Neuronal stem cell (in vitro differentiated cells): ENCODE measurements at regions not wholly inside any gene's neighbourhood (a gene's known extent, or its start where the extent isn't known, plus 50 kb on each side); places are given as distances from the start of the nearest gene placed in this dataset.

Source experiments
- DNase-seq: peaks from one replicate; pipeline ENCODE4 v3.0.0-alpha.2; 2013; ENCODE audit warnings: low spot score
- H2AFZ ChIP-seq: one replicate; pipeline ENCODE4 v1.6.1; 2013; ENCODE audit warnings: mild to moderate bottlenecking, low read length, inconsistent platforms
- H2AK5ac ChIP-seq: 2 replicates; pipeline ENCODE4 v1.6.1; 2013; ENCODE audit warnings: low read depth, mild to moderate bottlenecking, inconsistent platforms, low read length, moderate library complexity, mixed read lengths
- H2BK120ac ChIP-seq: 2 replicates; pipeline ENCODE4 v1.6.1; 2013; ENCODE audit warnings: low read depth, mild to moderate bottlenecking, inconsistent platforms, low read length, moderate library complexity, mixed read lengths
- H2BK12ac ChIP-seq: one replicate; pipeline ENCODE4 v1.6.1; 2013; ENCODE audit warnings: low read length, inconsistent platforms
- H2BK15ac ChIP-seq: 2 replicates; pipeline ENCODE4 v1.6.1; 2013; ENCODE audit warnings: mild to moderate bottlenecking, low read length, inconsistent platforms, mixed read lengths
- H2BK5ac ChIP-seq: one replicate; pipeline ENCODE4 v1.6.1; 2013; ENCODE audit warnings: inconsistent platforms, mild to moderate bottlenecking, low read length, moderate library complexity
- H3K14ac ChIP-seq: one replicate; pipeline ENCODE4 v1.6.1; 2013; ENCODE audit warnings: low read length, inconsistent platforms
- H3K18ac ChIP-seq: 2 replicates; pipeline ENCODE4 v1.6.1; 2013; ENCODE audit warnings: low read length, inconsistent platforms
- H3K23ac ChIP-seq: 2 replicates; pipeline ENCODE4 v1.6.1; 2013; ENCODE audit warnings: low read depth, mild to moderate bottlenecking, mixed read lengths, low read length, inconsistent platforms; ENCODE audit not compliant: poor library complexity
- H3K27ac ChIP-seq: replicated peaks from 3 replicates; pipeline ENCODE4 v1.5.1; 2013; ENCODE audit warnings: low read length, inconsistent platforms
- H3K27me3 ChIP-seq, 3 experiments: 2 replicates each; pipeline ENCODE4 v1.6.1; 2013; ENCODE audit warnings: low read length in 3 of 3, mild to moderate bottlenecking in 2 of 3, inconsistent platforms in 1 of 3, low read depth in 1 of 3, mixed read lengths in 1 of 3, moderate library complexity in 1 of 3; ENCODE audit not compliant: control insufficient read depth in 3 of 3, insufficient read depth in 3 of 3
- H3K36me3 ChIP-seq, 2 donors: replicated peaks in 1 of 2; 2 replicates each; pipeline ENCODE4 v1.6.1; 2013; ENCODE audit warnings: low read length in 2 of 2; ENCODE audit not compliant: control insufficient read depth in 2 of 2, insufficient read depth in 2 of 2
- H3K4ac ChIP-seq: 2 replicates; pipeline ENCODE4 v1.6.1; 2013; ENCODE audit warnings: inconsistent platforms, mild to moderate bottlenecking, low read length, moderate library complexity
- H3K4me1 ChIP-seq, 2 donors: 1 replicate in 1 of 2; 2 replicates in 1 of 2; pipeline ENCODE4 v1.6.1; 2013; ENCODE audit warnings: low read length in 2 of 2, low read depth in 1 of 2; ENCODE audit not compliant: control insufficient read depth in 2 of 2, insufficient read depth in 1 of 2
- H3K4me2 ChIP-seq: one replicate; pipeline ENCODE4 v1.6.1; 2013; ENCODE audit warnings: mild to moderate bottlenecking, low read length, inconsistent platforms; ENCODE audit not compliant: insufficient read depth, poor library complexity, severe bottlenecking
- H3K4me3 ChIP-seq, 2 donors: 2 replicates each; pipeline ENCODE4 v1.5.1; 2013; ENCODE audit warnings: low read length in 2 of 2, mild to moderate bottlenecking in 2 of 2, inconsistent platforms in 1 of 2, moderate library complexity in 1 of 2
- H3K79me1 ChIP-seq: one replicate; pipeline ENCODE4 v1.6.1; 2013; ENCODE audit warnings: low read depth, mild to moderate bottlenecking, inconsistent platforms, low read length, moderate library complexity
- H3K9ac ChIP-seq: one replicate; pipeline ENCODE4 v1.6.1; 2013; ENCODE audit warnings: mild to moderate bottlenecking, low read depth, low read length, inconsistent platforms; ENCODE audit not compliant: poor library complexity
- H3K9me3 ChIP-seq, 2 donors: replicated peaks in 1 of 2; 2 replicates each; pipeline versions ENCODE3 to v1.6.1; 2013; ENCODE audit warnings: low read length in 2 of 2, mild to moderate bottlenecking in 2 of 2, inconsistent platforms in 1 of 2, low read depth in 1 of 2, mixed read lengths in 1 of 2, moderate library complexity in 1 of 2; ENCODE audit not compliant: control insufficient read depth in 2 of 2, insufficient read depth in 1 of 2
- H4K8ac ChIP-seq: one replicate; pipeline ENCODE4 v1.6.1; 2013; ENCODE audit warnings: low read depth, mild to moderate bottlenecking, inconsistent platforms, low read length, moderate library complexity
- H4K91ac ChIP-seq: one replicate; pipeline ENCODE4 v1.6.1; 2013; ENCODE audit warnings: low read length, low read depth, mild to moderate bottlenecking, inconsistent platforms; ENCODE audit not compliant: poor library complexity
- WGBS, 2 donors: extraction: QIAGEN DNeasy Blood & Tissue Kit; methylation state at CpG; one replicate each; pipeline ENCODE4 v1.1.7; 2013; ENCODE audit warnings: missing lambda C conversion rate in 2 of 2, mixed read lengths in 1 of 2; ENCODE audit not compliant: insufficient read length in 2 of 2, insufficient replicate concordance in 1 of 2; ENCODE audit errors: extremely low coverage in 2 of 2; 5-methylcytosine and 5-hydroxymethylcytosine counted together

DNA sequence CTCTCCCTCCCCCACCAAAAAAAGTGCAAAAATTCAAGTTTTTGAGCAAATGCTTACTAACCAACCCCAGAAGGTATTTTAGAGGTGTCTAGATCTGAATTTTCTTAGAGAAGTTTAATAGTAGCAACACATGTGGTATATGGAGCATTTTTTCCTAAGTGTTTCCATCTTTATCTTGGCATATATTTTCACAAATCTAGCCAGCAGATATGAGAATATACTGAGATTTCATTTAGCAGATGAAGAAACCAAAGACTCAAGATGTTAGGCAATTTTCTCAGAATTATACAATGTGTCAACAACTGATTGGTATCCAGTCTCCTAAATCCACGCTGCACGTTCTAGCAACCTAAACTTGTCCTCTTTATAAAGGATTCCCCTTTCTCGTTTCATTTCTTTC lies 245.5 kb upstream of the CXXC4 start:
- no peaks in the 10 kb centered on the region for H3K9me3 ChIP-seq
- 100% methylated on average over 1 of the region's 3 CpGs; no CpG with 5 or more reads in 1 of the 2 donors for WGBS, 2 donors

DNA sequence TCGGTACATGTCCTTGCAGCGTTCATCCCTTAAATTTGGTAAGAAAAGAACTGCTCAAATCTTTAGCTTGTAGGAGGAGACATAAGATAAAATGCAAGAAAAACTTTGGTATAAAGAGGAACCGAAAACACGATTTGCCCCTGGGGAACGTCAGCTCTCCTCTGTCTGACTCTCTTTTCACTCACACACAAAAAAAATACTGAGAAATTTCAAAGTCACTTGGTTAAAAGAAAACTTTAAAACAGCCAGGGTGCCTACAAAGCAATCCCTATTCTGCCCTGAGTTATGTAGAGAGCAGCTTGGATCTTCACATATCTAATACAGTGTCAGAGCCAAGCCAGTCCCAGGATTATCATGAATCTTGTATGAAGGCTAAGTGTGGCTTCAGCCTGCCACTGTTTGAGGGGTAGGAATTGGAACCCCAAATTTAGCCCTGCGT lies 248.5 kb upstream of the CXXC4 start:
- H2BK120ac ChIP-seq, result no peak overlapping the region
- no peak overlapping the region for H3K18ac ChIP-seq
- H3K4me2 ChIP-seq, result no peak overlapping the region
- H3K79me1 ChIP-seq, result no peaks in the 10 kb centered on the region
- no peaks in the 10 kb centered on the region for H3K4me1 ChIP-seq
- H3K14ac ChIP-seq, result no peak overlapping the region
- H3K23ac ChIP-seq, result no peak overlapping the region
- no peak for DNase-seq
- H2BK5ac ChIP-seq, result no peak overlapping the region
- no peak overlapping the region for H3K4ac ChIP-seq
- WGBS, 2 donors, result no CpG with 5 or more reads among the region's 6 CpGs
- H3K9me3 ChIP-seq, result no peaks in the 10 kb centered on the region
- no peak overlapping the region for H2BK15ac ChIP-seq
- H3K9ac ChIP-seq, result no peak overlapping the region
- peak overlapping the region; percentile 9 for H2AFZ ChIP-seq
- H3K27ac ChIP-seq, result no peak overlapping the region
- H4K8ac ChIP-seq, result no peak overlapping the region
- H3K4me3 ChIP-seq, result no peak overlapping the region
- no peak overlapping the region for H4K91ac ChIP-seq
- H2BK12ac ChIP-seq, result no peak overlapping the region
- H3K27me3 ChIP-seq, result no peaks in the 10 kb centered on the region
- no peaks in the 10 kb centered on the region for H3K36me3 ChIP-seq
- H2AK5ac ChIP-seq, result no peak overlapping the region

More for the DNA sequence above, 245.5 kb upstream of the CXXC4 start:
- H3K27ac ChIP-seq, result no peak overlapping the region
- H3K4me2 ChIP-seq, result no peak overlapping the region
- no peak overlapping the region for H4K8ac ChIP-seq
- H3K79me1 ChIP-seq, result no peaks in the 10 kb centered on the region
- H2AK5ac ChIP-seq, result no peak overlapping the region
- DNase-seq, result no peak
- H2BK120ac ChIP-seq, result no peak overlapping the region
- H3K18ac ChIP-seq, result no peak overlapping the region
- H3K4me3 ChIP-seq, result no peak overlapping the region
- no peak overlapping the region for H2BK15ac ChIP-seq
- H2AFZ ChIP-seq, result no peak overlapping the region
- no peak overlapping the region for H2BK12ac ChIP-seq
- no peaks in the 10 kb centered on the region for H3K27me3 ChIP-seq
- H2BK5ac ChIP-seq, result no peak overlapping the region
- H4K91ac ChIP-seq, result no peak overlapping the region
- no peak overlapping the region for H3K23ac ChIP-seq
- no peak overlapping the region for H3K4ac ChIP-seq
- H3K4me1 ChIP-seq, result no peaks in the 10 kb centered on the region
- no peak overlapping the region for H3K14ac ChIP-seq
- no peak overlapping the region for H3K9ac ChIP-seq
- no peaks in the 10 kb centered on the region for H3K36me3 ChIP-seq

- Histone ChIP-seq H3K9me3 (no peaks in the 10 kb centered on the region), H4K8ac (no peak overlapping the region), H2BK15ac (no peak overlapping the region), H2BK120ac (no peak overlapping the region), H3K4me2 (no peak overlapping the region), H2AFZ (no peak overlapping the region), H3K9ac (no peak overlapping the region), H3K27me3 (no peaks in the 10 kb centered on the region), H3K27ac (no peak overlapping the region), H2AK5ac (no peak overlapping the region), H2BK5ac (no peak overlapping the region), H3K79me1 (no peaks in the 10 kb centered on the region), H3K18ac (no peak overlapping the region), H3K4ac (no peak overlapping the region), H2BK12ac (no peak overlapping the region), H3K23ac (no peak overlapping the region), H3K4me1 (no peaks in the 10 kb centered on the region), H4K91ac (no peak overlapping the region), H3K14ac (no peak overlapping the region), H3K36me3 (no peaks in the 10 kb centered on the region), H3K4me3 (no peak overlapping the region)
- WGBS, 2 donors, result no CpG with 5 or more reads among the region's 1 CpG
- no peak for DNase-seq
These were observed 252.9 kb upstream of the CXXC4 start for GRCh38 chr4:104747635-104748034.

DNA sequence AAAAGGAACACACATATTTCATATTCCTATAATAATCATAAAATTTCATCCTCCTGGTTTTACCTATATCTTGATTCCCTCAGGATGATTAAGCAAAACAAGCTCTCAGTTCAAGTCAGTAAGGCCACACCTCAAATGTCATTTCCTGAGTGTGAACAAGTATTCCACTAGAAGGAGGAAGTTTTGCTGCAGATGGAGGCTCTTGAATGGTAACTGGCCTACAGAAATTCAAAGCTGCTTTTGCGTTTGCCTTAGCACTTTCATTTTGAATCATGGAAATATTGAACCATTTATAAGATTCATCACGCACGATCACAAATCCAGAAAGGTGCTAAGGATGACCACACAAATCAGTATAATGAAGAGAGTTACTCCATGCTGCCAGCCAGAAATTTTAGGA lies 254.4 kb upstream of the CXXC4 start:
- H3K4ac ChIP-seq, result no peak overlapping the region
- H3K9ac ChIP-seq, result no peak overlapping the region
- H3K9me3 ChIP-seq, result no peaks in the 10 kb centered on the region
- H3K36me3 ChIP-seq, result no peaks in the 10 kb centered on the region
- H2AFZ ChIP-seq, result no peak overlapping the region
- no peaks in the 10 kb centered on the region for H3K27me3 ChIP-seq
- H3K4me2 ChIP-seq, result no peak overlapping the region
- no peak overlapping the region for H3K23ac ChIP-seq
- H2BK15ac ChIP-seq, result no peak overlapping the region
- H4K91ac ChIP-seq, result no peak overlapping the region
- no peak overlapping the region for H2BK120ac ChIP-seq
- no peak overlapping the region for H3K14ac ChIP-seq
- WGBS, 2 donors, result no CpG with 5 or more reads among the region's 3 CpGs
- H2BK12ac ChIP-seq, result no peak overlapping the region
- no peak overlapping the region for H2BK5ac ChIP-seq
- H3K18ac ChIP-seq, result no peak overlapping the region
- no peak overlapping the region for H3K27ac ChIP-seq
- no peak overlapping the region for H2AK5ac ChIP-seq
- no peak overlapping the region for H4K8ac ChIP-seq
- H3K4me1 ChIP-seq, result no peaks in the 10 kb centered on the region
- no peak for DNase-seq
- no peaks in the 10 kb centered on the region for H3K79me1 ChIP-seq
- no peak overlapping the region for H3K4me3 ChIP-seq
